GM12878 (cell line): ENCODE measurements at regions not wholly inside any gene's neighbourhood (a gene's known extent, or its start where the extent isn't known, plus 50 kb on each side); places are given as distances from the start of the nearest gene placed in this dataset.

Experiments
- BMI1 ChIP-seq: fragments of 450-650 bp; IDR thresholded peaks from 2 replicates; pipeline ENCODE4 v1.6.1; 2016; ENCODE audit warnings: mild to moderate bottlenecking, moderate library complexity, borderline replicate concordance
- CHD2 ChIP-seq: IDR thresholded peaks from 2 replicates; pipeline ENCODE4 v1.6.1; 2011; ENCODE audit warnings: low read depth, low read length, improper control_type of control experiment, borderline replicate concordance
- EZH2 ChIP-seq: IDR thresholded peaks from 2 replicates; pipeline ENCODE4 v1.6.1; 2012; ENCODE audit warnings: low read depth, mild to moderate bottlenecking, control low read depth, inconsistent platforms, low read length, borderline replicate concordance; ENCODE audit not compliant: control insufficient read depth
- POLR2A ChIP-seq: IDR thresholded peaks from 2 replicates; pipeline ENCODE4 v1.6.1; 2011; ENCODE audit warnings: low read depth, mild to moderate bottlenecking, low read length
- SREBF2 ChIP-seq: IDR thresholded peaks from 2 replicates; pipeline ENCODE4 v1.6.1; 2012; ENCODE audit warnings: mild to moderate bottlenecking, low read length
- YY1 ChIP-seq: IDR thresholded peaks from 2 replicates; pipeline ENCODE4 v1.6.1; 2011; ENCODE audit warnings: low read depth, mild to moderate bottlenecking, low read length
- TF ChIP-seq, protein P1 (sequence below), 3 experiments: IDR thresholded peaks in 2 of 3; conservative IDR thresholded peaks in 1 of 3; 2 replicates each; pipeline ENCODE4 v1.5.1; 2011; ENCODE audit warnings: low read depth in 3 of 3, low read length in 3 of 3, mild to moderate bottlenecking in 3 of 3, control low read depth in 2 of 3, moderate library complexity in 2 of 3, inconsistent platforms in 1 of 3, mixed read lengths in 1 of 3; ENCODE audit not compliant: control insufficient read depth in 2 of 3, insufficient read depth in 1 of 3; ENCODE audit errors: extremely low read depth in 1 of 3

DNA sequence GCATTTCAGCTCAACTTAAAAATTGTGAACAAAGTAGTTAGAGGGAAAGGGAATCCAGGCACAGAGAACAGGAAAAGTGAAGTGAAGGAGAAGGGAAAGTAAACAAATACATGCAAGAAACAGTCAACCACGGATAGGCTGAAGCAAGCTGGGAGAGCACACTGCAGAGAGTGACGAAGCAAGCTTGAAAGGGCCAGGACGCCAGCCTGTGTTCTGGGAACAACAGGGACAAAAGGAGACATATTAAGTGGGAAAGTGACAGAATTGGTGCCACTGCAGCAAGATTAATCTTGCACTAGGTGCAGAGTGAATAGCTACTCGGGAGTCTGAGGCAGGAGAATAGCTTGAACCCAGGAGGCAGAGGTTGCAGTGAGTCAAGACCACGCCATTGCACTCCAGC, 197.3 kb downstream of the SOX11 start:
- TF ChIP-seq BMI1: no peak
- no peak for TF ChIP-seq CHD2
- TF ChIP-seq, protein P1, sequence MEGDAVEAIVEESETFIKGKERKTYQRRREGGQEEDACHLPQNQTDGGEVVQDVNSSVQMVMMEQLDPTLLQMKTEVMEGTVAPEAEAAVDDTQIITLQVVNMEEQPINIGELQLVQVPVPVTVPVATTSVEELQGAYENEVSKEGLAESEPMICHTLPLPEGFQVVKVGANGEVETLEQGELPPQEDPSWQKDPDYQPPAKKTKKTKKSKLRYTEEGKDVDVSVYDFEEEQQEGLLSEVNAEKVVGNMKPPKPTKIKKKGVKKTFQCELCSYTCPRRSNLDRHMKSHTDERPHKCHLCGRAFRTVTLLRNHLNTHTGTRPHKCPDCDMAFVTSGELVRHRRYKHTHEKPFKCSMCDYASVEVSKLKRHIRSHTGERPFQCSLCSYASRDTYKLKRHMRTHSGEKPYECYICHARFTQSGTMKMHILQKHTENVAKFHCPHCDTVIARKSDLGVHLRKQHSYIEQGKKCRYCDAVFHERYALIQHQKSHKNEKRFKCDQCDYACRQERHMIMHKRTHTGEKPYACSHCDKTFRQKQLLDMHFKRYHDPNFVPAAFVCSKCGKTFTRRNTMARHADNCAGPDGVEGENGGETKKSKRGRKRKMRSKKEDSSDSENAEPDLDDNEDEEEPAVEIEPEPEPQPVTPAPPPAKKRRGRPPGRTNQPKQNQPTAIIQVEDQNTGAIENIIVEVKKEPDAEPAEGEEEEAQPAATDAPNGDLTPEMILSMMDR (IDR thresholded peaks at IDR 0.05 in 2 of 3, conservative IDR thresholded peaks at IDR 0.05 in 1 of 3; ENCODE audit: control insufficient read depth in 2 of 3, extremely low read depth in 1 of 3, insufficient read depth in 1 of 3, low read depth in 3 of 3, low read length in 3 of 3): no peak
- no peak for TF ChIP-seq SREBF2
- no peak for TF ChIP-seq YY1
- TF ChIP-seq EZH2: no peak
- no peak for TF ChIP-seq POLR2A
